T-helper 2 cell treated with Interferon-gamma antibody and Interleukin-4, amounts not matched to agents 5 μg/mL and 100 μg/mL, for 36 hours (primary cell): ENCODE measurements at regions not wholly inside any gene's neighbourhood (a gene's known extent, or its start where the extent isn't known, plus 50 kb on each side); places are given as distances from the start of the nearest gene placed in this dataset.

Source experiments
- DNase-seq: peaks from one replicate; pipeline ENCODE4 v3.0.0; 2021; ENCODE audit warnings: low spot score
- H3K27ac Mint-ChIP-seq: one replicate; pipeline ENCODE4 v1.8.0; 2021; ENCODE audit warnings: mild to moderate bottlenecking, mixed read lengths
- H3K27me3 Mint-ChIP-seq: one replicate; pipeline ENCODE4 v1.8.0; 2021; ENCODE audit warnings: low read depth, mixed read lengths
- H3K36me3 Mint-ChIP-seq: one replicate; pipeline ENCODE4 v1.8.0; 2021; ENCODE audit warnings: low read depth, mixed read lengths
- H3K4me1 Mint-ChIP-seq: one replicate; pipeline ENCODE4 v1.8.0; 2021; ENCODE audit warnings: low read depth, mixed read lengths
- H3K4me3 Mint-ChIP-seq: one replicate; pipeline ENCODE4 v1.8.0; 2022; ENCODE audit warnings: mild to moderate bottlenecking, moderate library complexity, mixed read lengths
- H3K9me3 Mint-ChIP-seq: one replicate; pipeline ENCODE4 v1.8.0; 2021; ENCODE audit warnings: mixed read lengths

DNA sequence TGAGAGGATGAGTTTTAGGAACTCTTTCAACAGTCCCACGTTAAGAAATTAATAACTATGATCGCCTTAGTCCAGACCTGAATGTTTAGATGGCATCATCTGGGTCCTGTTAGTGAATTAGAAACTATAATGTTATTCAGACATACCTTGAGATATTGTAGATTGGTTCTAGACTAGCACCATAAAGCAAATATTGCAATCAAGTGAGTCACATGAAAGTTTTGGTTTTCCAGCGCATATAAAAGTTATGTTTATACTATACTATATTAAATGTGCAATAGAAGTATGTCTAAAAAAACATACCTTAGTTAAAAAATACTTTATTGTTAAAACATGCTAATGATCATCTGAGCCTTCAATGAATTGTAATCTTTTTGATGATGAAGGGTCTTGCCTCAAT, 106.6 kb upstream of the ATP2B1 start:
- no peak overlapping the region for H3K27ac Mint-ChIP-seq
- no peaks in the 10 kb centered on the region for H3K36me3 Mint-ChIP-seq
- peaks cover 12% of the 10 kb centered on the region for H3K27me3 Mint-ChIP-seq
- H3K4me1 Mint-ChIP-seq: no peaks in the 10 kb centered on the region
- no peak for DNase-seq
- H3K9me3 Mint-ChIP-seq: no peaks in the 10 kb centered on the region
- H3K4me3 Mint-ChIP-seq: no peak overlapping the region

DNA sequence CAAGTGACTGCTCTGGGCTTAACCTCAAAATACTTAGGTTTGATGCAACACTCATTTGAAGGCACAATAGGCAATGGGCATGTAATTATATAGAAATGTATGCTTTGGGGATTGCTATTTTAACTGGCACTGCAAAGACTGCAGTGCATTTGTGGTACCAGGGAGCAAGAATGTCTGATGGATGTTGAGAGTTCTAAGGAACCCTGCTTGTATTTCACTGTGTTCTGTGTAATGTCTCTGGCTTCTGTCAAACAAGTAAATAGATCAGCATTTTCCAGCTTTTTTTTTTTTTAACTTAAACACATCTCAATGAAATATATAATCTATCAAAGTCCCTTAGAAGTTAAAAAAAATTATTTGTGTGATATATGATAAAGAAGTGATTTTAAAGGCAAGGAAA, 94.8 kb upstream of the ATP2B1 start:
- Mint-ChIP-seq H3K27me3 (no peaks in the 10 kb centered on the region), H3K4me3 (no peak overlapping the region), H3K36me3 (no peaks in the 10 kb centered on the region), H3K9me3 (no peaks in the 10 kb centered on the region), H3K27ac (no peak overlapping the region), H3K4me1 (no peaks in the 10 kb centered on the region)
- DNase-seq: no peak

DNA sequence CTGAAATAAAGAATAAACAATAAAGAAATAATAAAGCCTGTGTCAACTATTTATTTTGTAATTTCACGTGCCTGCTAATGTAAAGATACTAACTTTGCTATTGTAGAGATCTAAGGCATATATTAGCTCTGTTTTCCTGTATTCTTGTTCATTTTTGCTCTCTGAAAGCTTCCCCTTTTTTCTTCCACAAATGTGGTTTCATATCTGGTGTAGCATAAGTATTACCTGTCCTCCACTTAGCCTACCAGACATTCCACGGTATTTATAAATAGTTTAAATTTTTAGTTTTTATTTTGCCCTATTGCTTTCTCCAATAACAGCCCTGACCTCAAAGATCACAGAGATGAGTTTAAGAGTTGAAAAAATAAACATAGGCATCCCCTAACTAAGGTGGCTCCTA, 92.6 kb upstream of the ATP2B1 start:
- Mint-ChIP-seq H3K36me3 (no peaks in the 10 kb centered on the region), H3K4me1 (no peaks in the 10 kb centered on the region), H3K27me3 (no peaks in the 10 kb centered on the region), H3K27ac (no peak overlapping the region), H3K9me3 (no peaks in the 10 kb centered on the region), H3K4me3 (no peak overlapping the region)
- no peak for DNase-seq

DNA sequence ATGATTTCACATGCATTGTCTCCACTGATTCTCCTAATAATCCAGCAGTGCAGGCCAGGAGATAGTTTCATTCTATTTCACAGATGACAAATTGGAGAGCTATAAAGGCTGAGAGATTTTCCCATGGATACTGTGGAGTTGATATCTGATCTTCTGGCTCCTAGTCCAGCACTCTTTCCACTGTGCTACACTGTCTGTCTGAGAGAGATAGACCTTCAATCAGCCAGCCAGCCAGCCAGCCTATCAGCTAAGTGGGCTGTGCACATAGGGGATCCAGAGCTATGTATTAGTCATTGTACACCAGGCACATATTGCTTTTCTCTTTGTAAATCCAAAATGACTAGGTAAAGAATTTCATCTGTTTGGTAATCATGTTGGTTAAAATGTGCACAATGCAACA, 91.8 kb upstream of the ATP2B1 start:
- no peaks in the 10 kb centered on the region for H3K36me3 Mint-ChIP-seq
- no peaks in the 10 kb centered on the region for H3K9me3 Mint-ChIP-seq
- no peaks in the 10 kb centered on the region for H3K4me1 Mint-ChIP-seq
- no peak for DNase-seq
- H3K27ac Mint-ChIP-seq: no peak overlapping the region
- H3K27me3 Mint-ChIP-seq: no peaks in the 10 kb centered on the region
- no peak overlapping the region for H3K4me3 Mint-ChIP-seq

DNA sequence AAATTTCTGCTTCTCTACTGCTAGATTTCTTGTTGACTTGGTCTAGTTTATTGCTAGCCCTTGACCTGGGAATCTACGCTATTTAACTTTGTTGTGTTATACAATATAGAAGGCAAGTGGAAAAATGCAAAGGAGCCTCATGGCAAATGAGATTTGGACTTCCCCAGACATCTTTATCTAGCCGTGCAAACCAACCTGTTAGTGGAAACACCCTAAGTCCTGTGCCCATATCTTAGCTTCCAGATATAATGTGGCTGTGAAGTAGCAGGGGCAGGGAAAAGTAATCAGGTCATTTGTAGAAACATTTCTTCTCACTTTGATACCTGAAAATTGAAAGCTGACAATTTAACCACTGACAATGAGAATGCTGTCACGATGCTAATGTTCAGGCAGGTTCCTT, 90.7 kb upstream of the ATP2B1 start:
- H3K36me3 Mint-ChIP-seq: no peaks in the 10 kb centered on the region
- H3K4me1 Mint-ChIP-seq: no peaks in the 10 kb centered on the region
- H3K27me3 Mint-ChIP-seq: no peaks in the 10 kb centered on the region
- no peak for DNase-seq
- no peaks in the 10 kb centered on the region for H3K9me3 Mint-ChIP-seq
- H3K4me3 Mint-ChIP-seq: no peak overlapping the region
- no peak overlapping the region for H3K27ac Mint-ChIP-seq

DNA sequence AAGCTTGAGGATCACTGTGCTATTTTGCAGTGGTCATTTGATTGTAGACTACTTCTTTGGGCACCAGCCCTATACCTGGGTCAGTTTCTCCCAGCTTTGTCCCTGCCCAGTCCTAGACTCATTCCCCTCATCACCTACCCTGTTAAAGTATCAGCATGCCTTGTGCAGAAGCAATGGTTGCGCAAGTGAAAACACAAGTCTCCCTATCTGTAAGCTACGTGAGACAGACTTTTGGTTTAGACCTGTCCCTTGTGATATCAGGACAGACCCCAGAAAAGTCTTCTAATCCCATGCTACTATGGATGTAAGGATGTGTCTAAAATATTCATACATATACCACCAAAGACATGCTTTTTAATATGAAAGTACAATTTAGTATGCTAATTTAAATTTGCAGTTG, 88.8 kb upstream of the ATP2B1 start:
- H3K27me3 Mint-ChIP-seq: no peaks in the 10 kb centered on the region
- DNase-seq: no peak
- no peaks in the 10 kb centered on the region for H3K36me3 Mint-ChIP-seq
- H3K4me3 Mint-ChIP-seq: no peak overlapping the region
- no peaks in the 10 kb centered on the region for H3K4me1 Mint-ChIP-seq
- H3K9me3 Mint-ChIP-seq: no peaks in the 10 kb centered on the region
- no peak overlapping the region for H3K27ac Mint-ChIP-seq

DNA sequence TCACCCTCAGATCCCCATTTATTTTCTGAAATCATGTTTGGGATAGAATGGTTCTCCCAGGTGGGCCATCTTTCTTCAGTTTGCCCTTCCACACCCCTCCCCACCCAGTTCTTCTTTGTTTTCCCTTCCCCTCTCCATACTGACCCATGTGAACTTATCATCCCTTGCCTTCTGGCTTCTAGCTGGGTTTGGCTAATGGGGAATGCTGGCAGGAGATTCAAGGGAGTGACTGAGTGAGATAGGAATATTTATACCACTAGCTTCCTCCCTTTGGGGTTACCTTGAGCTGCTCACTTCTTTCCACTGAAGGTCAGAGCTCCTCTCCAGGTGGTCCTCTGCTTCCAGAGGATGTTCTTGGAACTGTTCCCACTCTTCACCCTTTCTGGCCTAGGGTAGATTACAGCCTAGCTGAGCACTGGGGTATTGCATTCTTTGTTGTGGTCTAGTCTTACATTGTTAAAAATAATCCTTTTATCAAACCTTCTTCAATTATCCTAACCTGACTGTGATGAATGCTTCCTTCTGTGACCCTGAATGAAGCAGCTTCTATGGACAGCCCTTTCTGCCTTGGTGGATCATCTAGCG, 88.3 kb upstream of the ATP2B1 start:
- no peak for DNase-seq
- Mint-ChIP-seq H3K36me3 (no peaks in the 10 kb centered on the region), H3K9me3 (no peaks in the 10 kb centered on the region), H3K4me1 (no peaks in the 10 kb centered on the region), H3K27me3 (no peaks in the 10 kb centered on the region), H3K4me3 (no peak overlapping the region), H3K27ac (no peak overlapping the region)

DNA sequence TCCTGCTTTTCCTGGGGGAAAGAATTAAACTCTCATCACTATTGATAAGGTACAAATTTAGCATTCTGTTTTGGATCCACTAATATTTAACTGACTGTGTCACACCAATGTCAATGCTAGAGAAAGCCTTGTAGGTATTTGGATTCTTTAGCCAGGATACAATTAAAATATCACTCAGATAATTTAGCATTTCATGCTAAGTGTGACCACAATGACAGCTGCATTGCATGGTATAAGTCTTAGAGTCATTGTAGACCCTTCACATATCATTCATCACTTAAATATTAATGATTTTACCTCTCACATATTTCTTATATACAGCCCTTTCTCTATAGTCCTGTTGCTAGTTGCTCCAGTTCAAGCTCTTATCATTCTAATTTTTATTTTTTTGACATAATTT, 85.3 kb upstream of the ATP2B1 start:
- H3K4me3 Mint-ChIP-seq: no peak overlapping the region
- no peaks in the 10 kb centered on the region for H3K4me1 Mint-ChIP-seq
- peaks cover 4% of the 10 kb centered on the region for H3K9me3 Mint-ChIP-seq
- no peaks in the 10 kb centered on the region for H3K36me3 Mint-ChIP-seq
- no peak for DNase-seq
- H3K27ac Mint-ChIP-seq: no peak overlapping the region
- no peaks in the 10 kb centered on the region for H3K27me3 Mint-ChIP-seq

DNA sequence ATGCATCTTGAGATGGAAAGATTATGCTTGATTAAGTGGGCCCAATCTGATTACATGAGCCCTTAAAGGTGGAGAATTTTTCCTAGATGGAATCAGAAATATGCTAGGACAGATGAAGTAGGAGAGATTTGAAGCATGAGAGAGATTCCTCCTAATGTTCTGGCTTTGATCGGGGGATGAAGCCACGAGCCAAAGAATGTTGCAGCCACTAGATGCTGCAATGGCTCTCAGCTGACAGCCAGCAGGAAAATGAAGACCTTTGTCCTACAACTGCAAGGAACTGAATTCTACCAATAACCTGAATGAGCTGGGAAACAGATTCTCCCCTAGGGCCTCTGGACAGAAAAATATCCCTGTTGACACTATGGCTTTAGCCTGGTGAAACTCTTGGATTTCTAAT, 82.6 kb upstream of the ATP2B1 start:
- H3K4me3 Mint-ChIP-seq: no peak overlapping the region
- peaks cover 27% of the 10 kb centered on the region for H3K9me3 Mint-ChIP-seq
- H3K27me3 Mint-ChIP-seq: no peaks in the 10 kb centered on the region
- H3K36me3 Mint-ChIP-seq: no peaks in the 10 kb centered on the region
- H3K27ac Mint-ChIP-seq: no peak overlapping the region
- H3K4me1 Mint-ChIP-seq: no peaks in the 10 kb centered on the region
- no peak for DNase-seq

DNA sequence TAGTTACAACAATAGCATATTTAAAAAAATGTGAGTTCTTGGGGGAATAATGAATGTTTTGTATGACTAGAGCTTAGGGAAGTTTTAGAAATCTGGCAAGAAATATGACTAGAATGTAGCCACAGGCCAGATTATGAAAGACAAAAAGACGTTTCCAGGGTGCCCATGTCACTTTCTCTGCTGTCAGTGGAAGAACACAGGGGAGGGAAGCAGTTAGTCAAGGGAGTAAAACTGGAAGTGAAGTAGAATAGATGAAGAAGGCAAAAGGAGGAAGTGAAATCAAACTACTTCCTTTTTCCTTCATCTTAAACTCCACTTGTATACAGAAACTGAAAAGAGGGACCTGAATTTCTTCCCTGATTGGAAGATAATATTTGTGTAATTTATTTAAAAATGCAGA, 81.2 kb upstream of the ATP2B1 start:
- H3K4me3 Mint-ChIP-seq: no peak overlapping the region
- H3K4me1 Mint-ChIP-seq: no peaks in the 10 kb centered on the region
- H3K27ac Mint-ChIP-seq: no peak overlapping the region
- no peak for DNase-seq
- no peaks in the 10 kb centered on the region for H3K36me3 Mint-ChIP-seq
- H3K27me3 Mint-ChIP-seq: no peaks in the 10 kb centered on the region
- peaks cover 35% of the 10 kb centered on the region for H3K9me3 Mint-ChIP-seq

DNA sequence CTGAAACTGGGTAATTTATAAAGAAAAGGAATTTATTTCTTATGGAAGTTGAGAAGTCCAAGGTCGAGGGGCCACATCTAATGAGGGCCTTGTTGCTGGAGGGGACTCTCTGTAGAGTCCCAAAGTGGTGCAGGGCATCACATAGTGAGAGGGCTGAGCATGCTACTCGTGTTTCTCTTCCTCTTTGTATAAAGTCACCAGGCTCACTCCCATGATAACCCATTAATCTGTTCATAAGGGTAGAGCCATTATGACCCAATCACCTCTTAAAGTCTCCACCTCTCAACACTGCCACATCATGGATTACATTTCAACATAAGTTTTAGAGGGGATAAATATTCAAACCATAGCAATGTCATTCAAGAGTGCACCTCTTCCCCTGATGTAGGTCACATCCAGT, 79.1 kb upstream of the ATP2B1 start:
- H3K4me3 Mint-ChIP-seq: no peak overlapping the region
- no peak overlapping the region for H3K27ac Mint-ChIP-seq
- H3K4me1 Mint-ChIP-seq: no peaks in the 10 kb centered on the region
- DNase-seq: no peak
- H3K9me3 Mint-ChIP-seq: peaks cover 35% of the 10 kb centered on the region
- H3K27me3 Mint-ChIP-seq: no peaks in the 10 kb centered on the region
- H3K36me3 Mint-ChIP-seq: no peaks in the 10 kb centered on the region

DNA sequence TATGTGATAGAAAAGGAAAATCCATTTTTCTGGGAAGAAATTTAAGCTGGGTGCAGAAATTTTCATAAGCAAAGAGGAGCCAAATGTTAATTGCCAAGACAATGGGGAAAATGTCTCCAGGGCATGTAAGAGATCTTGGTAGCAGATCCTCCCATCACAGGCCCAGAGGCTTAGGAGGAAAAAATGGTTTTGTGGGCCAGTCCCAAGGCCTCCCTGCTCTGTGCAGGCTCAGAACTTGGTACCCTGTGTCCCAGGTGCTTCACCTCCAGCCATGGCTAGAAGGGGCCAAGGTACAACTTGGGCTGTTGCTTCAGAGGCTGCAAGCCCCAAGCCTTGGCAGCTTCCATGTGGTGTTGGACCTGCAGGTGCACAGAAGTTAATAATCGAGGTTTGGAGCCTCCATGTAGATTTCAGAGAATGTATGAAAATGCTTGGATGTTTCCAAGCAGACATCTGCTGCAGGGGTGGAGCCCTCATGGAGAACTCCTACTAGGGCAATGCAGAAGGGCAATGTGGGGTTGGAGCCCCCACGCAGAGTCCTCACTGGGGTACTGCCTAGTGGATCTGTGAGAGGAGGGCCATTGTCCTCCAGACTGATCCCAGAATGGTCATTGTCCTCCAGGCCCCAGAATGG, 77.7 kb upstream of the ATP2B1 start:
- H3K9me3 Mint-ChIP-seq: peaks cover 35% of the 10 kb centered on the region
- no peaks in the 10 kb centered on the region for H3K36me3 Mint-ChIP-seq
- no peak for DNase-seq
- no peak overlapping the region for H3K4me3 Mint-ChIP-seq
- H3K27me3 Mint-ChIP-seq: no peaks in the 10 kb centered on the region
- H3K27ac Mint-ChIP-seq: no peak overlapping the region
- no peaks in the 10 kb centered on the region for H3K4me1 Mint-ChIP-seq

DNA sequence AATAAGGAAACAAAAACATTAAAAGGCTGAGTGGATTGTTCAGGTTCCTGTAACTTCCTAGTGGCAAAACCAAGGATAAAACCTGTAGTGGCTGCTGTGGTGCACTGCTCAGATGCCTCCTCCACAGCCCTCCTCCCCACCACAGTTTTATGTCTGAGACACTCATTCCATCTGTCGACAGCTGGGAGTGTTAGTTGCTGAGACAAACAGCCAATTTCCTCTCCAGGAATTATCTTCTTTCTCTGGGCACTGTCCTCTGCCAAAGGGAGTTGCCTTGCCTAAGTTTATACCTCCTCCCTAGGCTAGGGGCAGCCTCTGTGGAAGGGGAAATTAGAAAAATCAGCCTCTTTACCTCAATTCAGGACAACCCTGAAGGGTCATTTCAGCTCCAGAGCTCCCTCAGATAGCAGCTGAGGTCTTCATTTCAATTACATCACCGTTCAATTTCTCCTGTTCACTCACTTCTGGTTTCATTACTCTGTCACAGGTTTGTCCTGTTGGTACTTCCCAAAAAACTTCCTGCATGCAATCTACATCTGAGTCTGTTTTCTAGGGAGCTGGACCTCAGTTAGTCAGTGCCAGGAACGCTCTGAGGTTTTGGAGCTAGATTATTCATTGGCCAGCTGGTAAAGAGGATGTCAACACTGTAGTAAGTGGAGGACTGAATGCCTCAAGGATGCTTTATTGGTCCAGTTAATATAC, 74.9 kb upstream of the ATP2B1 start:
- no peak for DNase-seq
- Mint-ChIP-seq H3K4me3 (no peak overlapping the region), H3K4me1 (no peaks in the 10 kb centered on the region), H3K27ac (no peak overlapping the region), H3K36me3 (no peaks in the 10 kb centered on the region), H3K27me3 (no peaks in the 10 kb centered on the region), H3K9me3 (peaks cover 28% of the 10 kb centered on the region)

DNA sequence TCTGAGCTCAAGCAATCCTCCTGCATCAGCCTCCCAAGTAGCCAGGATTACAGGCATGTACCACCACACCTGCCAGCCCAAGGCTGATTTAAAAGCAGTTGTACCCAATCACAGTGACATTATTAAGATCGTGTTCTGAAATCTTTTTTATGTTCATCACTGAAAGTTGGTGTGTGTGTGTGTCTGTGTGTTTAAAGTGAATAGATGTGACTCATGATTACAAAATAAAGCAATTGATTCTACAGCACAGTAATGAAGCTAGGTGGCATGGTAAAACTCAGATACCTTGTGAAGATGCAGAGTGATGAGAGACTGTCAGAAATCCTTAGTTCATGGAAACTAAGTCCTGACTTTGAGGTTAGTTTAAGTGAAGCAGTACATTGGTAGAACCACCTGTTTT, 74.2 kb upstream of the ATP2B1 start:
- Mint-ChIP-seq H3K4me3 (no peak overlapping the region), H3K9me3 (peaks cover 23% of the 10 kb centered on the region), H3K36me3 (no peaks in the 10 kb centered on the region), H3K27ac (no peak overlapping the region), H3K27me3 (no peaks in the 10 kb centered on the region), H3K4me1 (no peaks in the 10 kb centered on the region)
- no peak for DNase-seq
